T-cell (primary cell): ENCODE measurements at regions not wholly inside any gene's neighbourhood (a gene's known extent, or its start where the extent isn't known, plus 50 kb on each side); places are given as distances from the start of the nearest gene placed in this dataset.

Experiments
- ATAC-seq, 4 experiments: fragments of 200-7000 bp in 3 of 4; fragments of 150-1000 bp in 1 of 4; cut with Tn5 transposase; replicated peaks in 1 of 4; 1 replicate in 3 of 4; 2 replicates in 1 of 4; pipeline ENCODE4 v1.10.0; 2021; ENCODE audit warnings: moderate library complexity in 3 of 4, mild to moderate bottlenecking in 2 of 4, moderate number of reproducible peaks in 1 of 4
- CTCF ChIA-PET, 2 donors: fragments of 300-600 bp; sonication (Branson Sonifier 250); formaldehyde crosslinking; loops; one replicate each; lab custom pipeline; 2022; ENCODE audit warnings: antibody characterized with exemption in 2 of 2; lab: Charles Lee
- POLR2A ChIA-PET, 2 donors: fragments of 300-600 bp; sonication (Branson Sonifier 250); formaldehyde crosslinking; loops; one replicate each; lab custom pipeline; 2022; ENCODE audit warnings: antibody characterized with exemption in 2 of 2; lab: Charles Lee
- DNase-seq, 35 experiments: peaks; one replicate each; pipeline versions ENCODE4 v3.0.0 to v3.0.0-alpha.2; 2013 to 2023
- H3K27ac ChIP-seq: one replicate; pipeline ENCODE4 v1.5.1; 2013; ENCODE audit warnings: low read length
- H3K27me3 ChIP-seq, 2 experiments: replicated peaks in 1 of 2; 1 replicate in 1 of 2; 2 replicates in 1 of 2; pipeline versions ENCODE4 v1.6.1 to v1.7.0; 2013; ENCODE audit warnings: low read length in 1 of 2, mixed read lengths in 1 of 2; ENCODE audit not compliant: control insufficient read depth in 2 of 2, insufficient read depth in 2 of 2; ENCODE audit errors: extremely low read depth in 1 of 2
- H3K36me3 ChIP-seq, 2 donors: 1 replicate in 1 of 2; 2 replicates in 1 of 2; pipeline versions ENCODE4 v1.6.1 to v1.7.0; 2013; ENCODE audit warnings: low read length in 1 of 2; ENCODE audit not compliant: control insufficient read depth in 2 of 2, insufficient read depth in 1 of 2; ENCODE audit errors: extremely low read depth in 1 of 2
- H3K4me1 ChIP-seq, 2 experiments: 1 replicate in 1 of 2; 2 replicates in 1 of 2; pipeline versions ENCODE4 v1.6.1 to v1.7.0; 2013; ENCODE audit warnings: low read length in 2 of 2, mixed read lengths in 1 of 2; ENCODE audit not compliant: insufficient read depth in 2 of 2, control insufficient read depth in 1 of 2; ENCODE audit errors: extremely low read depth in 1 of 2
- H3K4me3 ChIP-seq, 2 donors: 1 replicate in 1 of 2; 2 replicates in 1 of 2; pipeline versions ENCODE4 v1.5.1 to v1.7.0; 2013; ENCODE audit warnings: mild to moderate bottlenecking in 2 of 2, low read length in 1 of 2, moderate library complexity in 1 of 2; ENCODE audit not compliant: control insufficient read depth in 1 of 2; ENCODE audit errors: extremely low read depth in 1 of 2
- H3K9me3 ChIP-seq: 2 replicates; pipeline ENCODE4 v1.7.0; 2013
- H3K27ac Mint-ChIP-seq, 2 donors: one replicate each; pipeline ENCODE4 v1.8.0; 2020 to 2021; ENCODE audit warnings: mild to moderate bottlenecking in 2 of 2, mixed read lengths in 2 of 2
- H3K27me3 Mint-ChIP-seq, 2 donors: one replicate each; pipeline ENCODE4 v1.8.0; 2021 to 2022; ENCODE audit warnings: mixed read lengths in 2 of 2
- H3K36me3 Mint-ChIP-seq: one replicate; pipeline ENCODE4 v1.8.0; 2021; ENCODE audit warnings: mixed read lengths
- H3K4me1 Mint-ChIP-seq, 3 donors: one replicate each; pipeline ENCODE4 v1.8.0; 2020 to 2022; ENCODE audit warnings: mixed read lengths in 3 of 3, mild to moderate bottlenecking in 1 of 3
- H3K4me3 Mint-ChIP-seq, 3 donors: one replicate each; pipeline ENCODE4 v1.8.0; 2020 to 2022; ENCODE audit warnings: mild to moderate bottlenecking in 3 of 3, mixed read lengths in 3 of 3, moderate library complexity in 3 of 3
- H3K9me3 Mint-ChIP-seq, 3 donors: one replicate each; pipeline ENCODE4 v1.8.0; 2020 to 2022; ENCODE audit warnings: mixed read lengths in 3 of 3
- WGBS: methylation state at CpG from one replicate; pipeline ENCODE4 v1.1.5; 2013; ENCODE audit warnings: missing lambda C conversion rate; ENCODE audit not compliant: insufficient coverage; 5-methylcytosine and 5-hydroxymethylcytosine counted together

DNA sequence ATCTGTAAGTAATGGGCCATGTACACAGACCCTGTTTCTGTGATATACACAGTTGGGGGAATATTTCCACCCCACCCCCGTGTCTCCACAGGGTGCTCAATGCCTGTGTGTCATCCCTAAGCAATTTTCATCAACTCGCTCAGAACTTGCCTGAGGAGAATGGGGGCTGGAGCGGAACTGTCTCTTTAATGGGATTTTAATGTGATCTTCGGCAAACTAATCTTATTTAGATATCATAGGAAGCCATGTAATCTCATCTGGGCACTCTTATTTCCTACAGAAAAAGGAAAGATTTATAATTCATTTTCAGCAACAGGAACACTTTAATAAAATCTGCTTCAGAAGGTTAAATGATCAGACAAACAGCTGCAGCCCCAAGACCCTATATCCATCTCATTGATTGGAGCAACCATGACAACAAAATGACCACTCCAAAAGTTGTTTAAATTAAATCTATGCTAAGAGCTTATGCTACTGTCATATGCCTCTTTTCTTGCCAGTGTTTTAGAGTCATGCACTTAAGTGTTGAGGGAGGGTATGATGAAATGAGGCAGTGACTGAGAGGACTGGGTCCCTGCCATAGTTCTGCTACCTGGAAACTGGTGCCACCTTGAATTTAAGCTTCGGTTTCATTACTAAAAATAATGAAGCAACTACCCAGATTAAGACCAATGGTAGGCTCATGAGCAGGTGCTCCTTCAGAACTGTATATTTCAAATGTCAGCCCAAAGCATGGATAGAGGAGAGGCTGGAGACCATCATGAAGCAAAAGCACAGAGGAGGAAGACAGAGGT lies 183.1 kb upstream of the DDX18 start:
- ChIA-PET POLR2A (no interaction called here), CTCF (no interaction called here)
- H3K4me3 Mint-ChIP-seq = no peak overlapping the region
- no peak for ATAC-seq
- Histone ChIP-seq H3K4me1 (no peaks in the 10 kb centered on the region), H3K4me3 (no peak overlapping the region), H3K27me3 (no peaks in the 10 kb centered on the region), H3K9me3 (no peaks in the 10 kb centered on the region), H3K36me3 (no peaks in the 10 kb centered on the region), H3K27ac (no peak overlapping the region)
- H3K27ac Mint-ChIP-seq = no peak overlapping the region
- no CpG with 5 or more reads among the region's 5 CpGs for WGBS
- no peaks in the 10 kb centered on the region for H3K4me1 Mint-ChIP-seq
- no peaks in the 10 kb centered on the region for H3K27me3 Mint-ChIP-seq
- H3K9me3 Mint-ChIP-seq = peaks cover 0 to 3% (median 0%) of the 10 kb centered on the region in 3 donors
- no peaks in the 10 kb centered on the region for H3K36me3 Mint-ChIP-seq
- no peak for DNase-seq

DNA sequence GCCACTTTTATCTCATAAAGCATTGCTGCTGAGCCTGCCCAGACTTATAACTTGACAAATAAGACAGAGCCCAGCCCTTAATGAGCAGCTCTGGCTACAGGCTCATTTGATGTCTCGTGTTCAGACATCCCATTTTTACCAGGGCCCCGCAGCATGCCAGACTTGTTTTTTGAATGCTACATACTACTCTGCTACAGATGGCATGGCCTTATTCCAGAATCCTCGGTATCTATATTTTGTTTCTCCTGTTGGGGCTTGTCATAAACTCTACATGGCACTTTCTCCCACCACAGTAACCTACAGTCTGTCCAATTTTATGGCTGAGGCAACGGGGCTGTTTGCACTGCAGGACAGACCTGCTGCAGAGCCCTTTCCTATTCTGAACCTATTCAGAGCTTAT lies 179.0 kb upstream of the DDX18 start:
- Histone ChIP-seq H3K4me3 (no peak overlapping the region), H3K9me3 (no peaks in the 10 kb centered on the region), H3K36me3 (no peaks in the 10 kb centered on the region), H3K27ac (no peak overlapping the region), H3K27me3 (peaks cover 0 to 3% of the 10 kb centered on the region in 2 experiments), H3K4me1 (no peaks in the 10 kb centered on the region)
- no peaks in the 10 kb centered on the region for H3K27me3 Mint-ChIP-seq
- WGBS = 42% methylated on average over 4 of the region's 4 CpGs
- ChIA-PET CTCF (no interaction called here), POLR2A (no interaction called here)
- no peaks in the 10 kb centered on the region for H3K36me3 Mint-ChIP-seq
- no peaks in the 10 kb centered on the region for H3K4me1 Mint-ChIP-seq
- peaks cover 0 to 15% (median 0%) of the 10 kb centered on the region in 3 donors for H3K9me3 Mint-ChIP-seq
- DNase-seq (no peak), ATAC-seq (no peak)
- no peak overlapping the region for H3K27ac Mint-ChIP-seq
- no peak overlapping the region for H3K4me3 Mint-ChIP-seq

DNA sequence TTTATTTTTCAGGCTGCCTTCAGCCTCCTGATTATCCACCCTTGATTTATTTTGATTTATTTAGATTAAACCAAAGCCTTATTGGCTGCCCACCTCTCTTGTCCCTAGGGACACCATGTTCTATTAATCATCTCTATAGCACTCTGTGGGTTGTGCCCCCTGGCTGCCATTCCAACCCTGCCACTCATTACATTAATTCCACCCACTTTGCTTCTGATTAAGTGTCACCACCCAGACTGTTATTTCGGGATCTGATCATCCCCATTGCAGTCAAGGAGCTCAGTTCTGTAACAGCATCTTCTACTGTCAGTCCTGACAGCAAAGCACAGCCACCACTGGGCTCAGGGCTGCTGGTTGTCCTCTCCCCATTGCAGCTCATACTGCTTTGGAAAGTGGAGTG lies 175.1 kb upstream of the DDX18 start:
- Histone ChIP-seq H3K27ac (no peak overlapping the region), H3K4me1 (no peaks in the 10 kb centered on the region), H3K27me3 (peaks cover 0 to 3% of the 10 kb centered on the region in 2 experiments), H3K4me3 (no peak overlapping the region), H3K36me3 (no peaks in the 10 kb centered on the region), H3K9me3 (no peaks in the 10 kb centered on the region)
- Mint-ChIP-seq H3K27ac (no peak overlapping the region), H3K9me3 (peaks cover 0 to 11% (median 0%) of the 10 kb centered on the region in 3 donors), H3K27me3 (peaks cover 0 to 2% of the 10 kb centered on the region in 2 donors), H3K36me3 (no peaks in the 10 kb centered on the region), H3K4me3 (no peak overlapping the region), H3K4me1 (no peaks in the 10 kb centered on the region)
- 50% methylated on average over 1 of the region's 1 CpG for WGBS
- DNase-seq = no peak
- no peak for ATAC-seq
- POLR2A ChIA-PET = no interaction called here
- CTCF ChIA-PET = no interaction called here

DNA sequence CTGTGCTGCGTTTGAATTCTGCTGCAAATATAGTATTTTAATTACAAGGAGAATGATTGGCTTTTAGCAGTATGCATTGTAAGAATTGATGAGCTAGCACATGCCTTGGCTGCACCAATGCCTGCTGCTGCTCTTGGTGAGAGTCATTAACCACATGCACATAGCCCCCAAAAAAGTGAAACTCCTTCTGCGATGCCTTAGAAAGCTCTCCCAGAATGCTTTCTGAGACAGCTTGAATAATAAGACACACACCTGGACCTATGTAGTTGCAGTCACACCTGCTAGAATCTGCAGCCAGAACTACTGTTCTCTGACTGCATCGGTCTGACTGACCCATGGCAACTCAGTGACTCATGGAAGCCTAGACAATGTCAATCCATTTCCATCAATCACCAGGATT lies 170.1 kb upstream of the DDX18 start:
- no peak overlapping the region for H3K27ac Mint-ChIP-seq

DNA sequence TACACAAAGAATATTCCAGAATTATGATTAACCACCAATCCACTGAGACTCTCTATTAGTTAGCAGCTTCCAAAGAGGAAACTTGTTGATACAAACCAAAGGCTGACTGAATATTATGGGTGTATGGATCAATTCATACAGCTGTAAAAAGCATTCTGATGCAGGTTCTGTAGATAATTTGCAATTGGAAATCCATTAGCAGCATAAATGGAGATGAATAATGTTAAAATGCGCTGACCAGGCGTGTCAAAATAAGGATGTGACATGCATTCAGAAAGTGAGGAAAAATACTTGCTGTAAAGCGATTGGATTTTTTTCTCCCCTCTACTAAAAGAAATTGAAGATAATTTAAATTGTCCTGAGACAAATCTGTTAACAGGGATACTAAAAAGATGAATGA lies 169.0 kb upstream of the DDX18 start:
- ATAC-seq (no peak), DNase-seq (no peak)
- H3K9me3 Mint-ChIP-seq = peaks cover 0 to 5% (median 0%) of the 10 kb centered on the region in 3 donors
- no peak overlapping the region for H3K4me3 Mint-ChIP-seq
- POLR2A ChIA-PET = no interaction called here
- Histone ChIP-seq H3K9me3 (no peaks in the 10 kb centered on the region), H3K27ac (no peak overlapping the region), H3K4me3 (no peak overlapping the region), H3K27me3 (no peaks in the 10 kb centered on the region), H3K4me1 (no peaks in the 10 kb centered on the region), H3K36me3 (no peaks in the 10 kb centered on the region)
- WGBS = no CpG with 5 or more reads among the region's 3 CpGs
- H3K4me1 Mint-ChIP-seq = no peaks in the 10 kb centered on the region
- CTCF ChIA-PET = no interaction called here
- peaks cover 0 to 2% of the 10 kb centered on the region in 2 donors for H3K27me3 Mint-ChIP-seq
- no peaks in the 10 kb centered on the region for H3K36me3 Mint-ChIP-seq
- H3K27ac Mint-ChIP-seq = no peak overlapping the region

More for the DNA sequence above, 170.1 kb upstream of the DDX18 start:
- ChIA-PET CTCF (no interaction called here), POLR2A (no interaction called here)
- Mint-ChIP-seq H3K9me3 (peaks cover 0 to 5% (median 0%) of the 10 kb centered on the region in 3 donors), H3K27me3 (peaks cover 0 to 2% of the 10 kb centered on the region in 2 donors), H3K36me3 (no peaks in the 10 kb centered on the region), H3K4me3 (no peak overlapping the region), H3K4me1 (no peaks in the 10 kb centered on the region)
- no peak overlapping the region for H3K4me3 ChIP-seq
- H3K36me3 ChIP-seq = no peaks in the 10 kb centered on the region
- H3K9me3 ChIP-seq = no peaks in the 10 kb centered on the region
- ATAC-seq (no peak), DNase-seq (no peak)
- no peak overlapping the region for H3K27ac ChIP-seq
- no peaks in the 10 kb centered on the region for H3K4me1 ChIP-seq
- no peaks in the 10 kb centered on the region for H3K27me3 ChIP-seq
- WGBS = 92% methylated on average over 2 of the region's 3 CpGs

DNA sequence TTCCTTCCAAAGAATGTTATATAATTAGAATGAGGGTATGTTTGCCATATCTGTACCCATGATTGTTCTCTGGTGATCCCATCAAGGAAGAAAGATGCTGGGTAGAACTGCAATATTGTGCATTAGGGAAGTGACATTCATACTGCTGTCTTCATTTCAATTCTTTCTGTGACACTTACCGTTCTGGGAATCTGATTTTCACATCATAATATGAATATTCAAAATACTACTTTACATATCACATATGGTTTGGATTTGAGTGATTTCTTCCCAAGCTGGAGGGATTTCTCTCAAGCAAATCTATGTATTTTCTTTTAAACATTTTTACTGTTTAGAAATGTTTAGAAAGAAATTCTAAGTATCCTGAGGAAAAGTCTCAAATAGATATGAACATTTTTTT lies 168.4 kb upstream of the DDX18 start:
- H3K4me1 ChIP-seq = no peaks in the 10 kb centered on the region
- no peaks in the 10 kb centered on the region for H3K9me3 ChIP-seq
- no peaks in the 10 kb centered on the region for H3K27me3 ChIP-seq
- DNase-seq = no peak
- H3K4me3 Mint-ChIP-seq = no peak overlapping the region
- H3K4me3 ChIP-seq = no peak overlapping the region
- H3K27ac Mint-ChIP-seq = no peak overlapping the region
- no peaks in the 10 kb centered on the region for H3K36me3 Mint-ChIP-seq
- peaks cover 0 to 2% of the 10 kb centered on the region in 2 donors for H3K27me3 Mint-ChIP-seq
- peaks cover 0 to 5% (median 0%) of the 10 kb centered on the region in 3 donors for H3K9me3 Mint-ChIP-seq
- H3K36me3 ChIP-seq = no peaks in the 10 kb centered on the region
- WGBS = no CpG with 5 or more reads among the region's 1 CpG
- no peak for ATAC-seq
- H3K4me1 Mint-ChIP-seq = no peaks in the 10 kb centered on the region
- ChIA-PET CTCF (no interaction called here), POLR2A (no interaction called here)
- no peak overlapping the region for H3K27ac ChIP-seq
